Pons (tissue), 1 donor: ENCODE measurements at regions not wholly inside any gene's neighbourhood (a gene's known extent, or its start where the extent isn't known, plus 50 kb on each side); places are given as distances from the start of the nearest gene placed in this dataset.

Source experiments
- DNase-seq: peaks from one replicate; pipeline ENCODE4 v3.0.0-alpha.2; 2016; ENCODE audit warnings: low spot score

- DNase-seq: no peak
Observed at GRCh38 chr2:2694746-2695145, 363.7 kb upstream of the MYT1L start.

GRCh38 chr2:2692599-2693389 is 361.7 kb upstream of the MYT1L start:
- DNase-seq: no peak

DNA sequence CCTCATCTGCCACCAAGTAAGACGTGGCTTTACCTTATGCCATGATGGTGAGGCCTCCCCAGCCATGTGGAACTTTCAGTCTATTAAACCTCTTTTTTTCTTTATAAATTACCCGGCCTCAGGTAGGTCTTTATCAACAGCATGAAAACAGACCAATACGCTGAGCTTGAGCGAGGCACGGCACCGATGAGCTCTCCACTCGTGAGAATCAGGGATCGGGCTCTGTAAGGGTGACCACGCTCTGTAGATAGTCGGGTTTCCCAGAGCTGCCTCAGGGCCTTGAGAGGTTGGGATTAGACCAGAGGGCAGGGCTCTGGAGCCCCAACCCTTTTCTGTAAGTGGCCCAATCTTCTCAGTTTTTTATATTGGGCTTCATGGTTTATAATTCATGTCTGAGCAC is 360.3 kb upstream of the MYT1L start:
- DNase-seq: no peak

DNA sequence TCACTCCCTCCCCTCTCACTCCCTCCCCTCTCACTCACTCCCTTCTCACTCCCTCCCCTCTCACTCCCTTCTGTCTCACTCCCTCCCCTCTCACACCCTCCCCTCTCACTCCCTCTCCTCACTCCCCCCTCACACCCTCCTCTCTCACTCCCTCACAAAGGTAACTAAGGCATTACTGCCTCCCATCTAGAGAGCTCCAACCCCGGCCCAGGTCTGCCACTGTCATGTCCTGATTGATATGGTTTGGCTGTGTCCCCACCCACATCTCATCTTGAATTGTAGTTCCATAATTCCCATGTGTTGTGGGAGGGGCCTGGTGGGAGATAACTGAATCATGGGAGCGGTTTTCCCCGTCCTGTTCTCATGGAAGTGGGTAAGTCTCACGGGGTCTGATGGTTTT is 359.9 kb upstream of the MYT1L start:
- DNase-seq: no peak

GRCh38 chr2:2689306-2689705 is 358.2 kb upstream of the MYT1L start:
- DNase-seq: no peak

DNA sequence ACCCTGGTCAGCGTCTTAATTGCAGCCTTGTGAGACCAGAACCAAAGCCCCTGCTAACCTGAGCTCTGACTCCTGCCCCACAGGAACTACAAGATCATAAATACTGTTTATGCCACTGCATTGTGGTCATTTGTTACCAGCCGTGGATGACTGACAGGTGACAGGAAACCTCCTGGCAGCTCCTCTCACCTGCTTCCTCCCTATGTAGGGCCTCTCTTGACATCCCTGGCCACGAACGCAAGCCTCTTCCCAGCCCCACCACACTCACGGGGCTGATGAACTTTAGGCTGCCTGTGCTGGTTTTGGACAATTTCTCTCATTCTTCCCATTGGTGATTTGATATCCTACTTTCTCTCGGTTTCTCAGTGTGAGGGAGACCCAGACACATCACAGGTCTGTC is 357.2 kb upstream of the MYT1L start:
- no peak for DNase-seq

DNA sequence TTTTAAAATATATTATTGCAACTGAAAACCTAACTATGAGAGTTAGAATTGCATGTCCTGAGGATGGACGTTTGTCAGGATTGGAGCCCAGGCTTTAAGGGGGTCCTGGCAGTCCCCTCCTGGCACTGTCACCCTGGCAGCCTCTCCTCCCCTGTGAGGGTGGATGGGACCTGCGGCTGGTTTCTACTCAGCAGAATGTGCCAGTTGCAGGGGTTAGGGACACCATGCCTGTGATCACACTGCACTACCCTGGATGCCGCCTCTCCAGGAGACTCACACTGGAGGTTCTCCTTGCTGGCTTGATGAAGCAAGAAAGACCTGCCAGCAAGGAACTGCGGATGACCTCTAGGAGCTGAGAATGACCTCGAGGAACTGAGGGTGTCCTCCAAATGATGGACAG is 356.7 kb upstream of the MYT1L start:
- DNase-seq: no peak

GRCh38 chr2:2686222-2686621 is 355.1 kb upstream of the MYT1L start:
- DNase-seq: no peak

DNA sequence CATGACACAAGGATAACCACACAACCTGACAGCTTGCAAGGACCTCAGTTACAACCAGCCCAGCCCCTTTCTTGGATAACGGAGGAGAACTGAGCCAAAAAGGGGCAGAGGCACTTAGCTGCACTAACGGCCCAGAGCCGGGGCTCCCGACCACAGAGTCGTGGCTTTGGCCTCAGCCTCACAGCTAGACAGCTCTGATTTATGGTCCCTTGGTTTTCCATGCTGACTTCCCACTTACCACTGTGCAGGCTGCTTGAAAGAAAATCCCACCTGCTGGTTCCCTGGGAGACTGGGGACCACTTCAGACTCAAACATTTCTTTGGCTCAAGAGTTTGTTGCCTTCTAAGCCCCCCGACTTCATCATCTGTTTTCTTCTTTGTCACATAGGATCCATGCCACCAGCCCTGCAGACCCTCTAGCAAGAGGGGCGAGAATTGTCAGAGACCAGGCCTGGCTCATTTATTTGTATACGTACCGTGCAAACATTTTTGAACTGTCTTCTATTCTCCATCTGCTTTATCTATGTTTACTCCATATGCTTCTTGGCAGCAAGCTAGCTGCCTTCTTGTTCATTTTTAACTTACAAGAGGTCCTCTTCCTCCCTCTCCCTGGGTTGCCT is 352.6 kb upstream of the MYT1L start:
- DNase-seq: no peak

GRCh38 chr2:2682700-2683342 is 351.7 kb upstream of the MYT1L start:
- no peak for DNase-seq

DNA sequence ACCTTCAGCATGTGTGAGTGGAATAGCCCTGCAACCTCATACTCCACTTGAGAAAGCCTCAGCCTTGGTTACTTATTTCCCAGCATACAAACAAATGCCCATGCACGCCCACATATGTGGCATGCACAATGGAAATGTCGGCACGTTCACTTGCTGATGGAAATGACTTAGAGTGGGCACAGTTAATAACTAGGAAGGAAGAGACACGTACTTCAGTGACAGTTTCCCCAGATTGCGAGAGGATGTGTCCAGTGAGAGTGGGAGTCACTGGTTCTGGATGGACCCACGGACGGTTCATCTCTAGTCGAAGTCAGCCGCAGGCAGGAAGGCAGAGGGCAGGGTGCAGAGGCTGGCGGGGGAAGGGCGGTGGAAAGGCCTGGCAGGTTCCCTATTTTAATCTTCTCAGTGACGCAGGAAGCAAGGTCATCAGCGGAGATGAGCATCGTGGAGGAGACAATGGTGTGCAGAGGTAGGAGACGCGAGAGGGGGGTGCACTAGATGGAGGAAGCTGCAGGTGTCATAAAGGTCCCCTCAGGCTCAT is 350.7 kb upstream of the MYT1L start:
- DNase-seq: no peak

DNA sequence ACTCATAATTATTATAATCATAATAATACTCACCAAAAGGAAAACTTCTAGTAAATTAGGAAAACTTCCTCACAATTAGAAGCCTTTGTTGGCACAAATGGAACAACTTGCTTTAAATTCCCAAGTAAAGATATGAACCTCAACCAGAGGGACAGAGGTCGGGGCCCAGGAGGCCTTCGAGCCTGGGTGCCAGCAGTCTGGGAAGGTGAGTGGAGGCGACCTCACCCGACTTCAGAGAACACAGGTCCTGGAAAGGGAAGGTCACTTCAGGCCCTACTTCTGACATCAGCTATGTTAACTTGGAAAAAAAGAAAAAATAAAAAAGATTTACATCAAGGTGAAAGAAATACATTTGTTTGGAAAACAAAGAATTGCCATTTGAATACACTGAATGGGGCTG is 350.0 kb upstream of the MYT1L start:
- DNase-seq: no peak

GRCh38 chr2:2674831-2675230 is 343.8 kb upstream of the MYT1L start:
- no peak for DNase-seq

- DNase-seq: no peak
Observed at GRCh38 chr2:2673406-2673805, 342.3 kb upstream of the MYT1L start.

DNA sequence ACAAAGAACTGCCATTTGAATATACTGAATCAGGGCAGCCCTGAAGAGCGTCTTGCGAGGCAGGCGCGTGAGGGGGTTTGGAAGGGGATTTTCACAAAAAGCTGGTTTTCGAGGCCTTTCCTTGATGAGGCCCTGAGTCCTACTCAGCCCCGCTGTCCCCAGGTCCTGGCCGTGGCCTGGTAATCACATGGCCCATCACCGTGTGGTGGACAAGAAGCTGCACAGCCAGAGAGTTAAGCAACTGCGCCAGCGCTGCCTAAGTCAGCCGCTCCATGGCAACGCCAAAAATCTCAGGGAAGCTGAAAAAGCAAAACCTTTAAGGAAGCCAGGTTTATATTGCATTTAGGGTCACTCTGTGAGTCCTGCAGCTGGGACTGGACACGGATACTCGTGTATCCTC is 341.2 kb upstream of the MYT1L start:
- DNase-seq: no peak

DNA sequence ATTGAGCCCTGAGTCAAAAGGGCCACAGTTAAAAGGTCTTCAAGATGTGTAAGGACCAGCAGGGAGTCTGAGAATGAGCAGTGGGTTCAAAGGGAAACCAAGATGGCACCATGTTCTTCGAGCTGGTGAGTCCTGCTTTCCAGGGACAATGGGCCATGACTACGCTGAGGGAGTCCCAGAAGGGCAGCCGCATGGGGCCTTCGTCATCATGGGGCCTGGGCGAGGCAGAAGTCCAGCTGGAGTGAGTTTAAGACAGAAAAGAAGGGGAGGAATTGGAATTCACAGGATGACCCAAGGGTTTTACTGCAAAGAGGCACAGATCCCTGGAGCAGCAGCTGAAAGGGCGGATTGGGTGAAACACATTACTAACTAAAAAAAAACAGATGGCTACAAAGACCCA is 340.8 kb upstream of the MYT1L start:
- no peak for DNase-seq

DNA sequence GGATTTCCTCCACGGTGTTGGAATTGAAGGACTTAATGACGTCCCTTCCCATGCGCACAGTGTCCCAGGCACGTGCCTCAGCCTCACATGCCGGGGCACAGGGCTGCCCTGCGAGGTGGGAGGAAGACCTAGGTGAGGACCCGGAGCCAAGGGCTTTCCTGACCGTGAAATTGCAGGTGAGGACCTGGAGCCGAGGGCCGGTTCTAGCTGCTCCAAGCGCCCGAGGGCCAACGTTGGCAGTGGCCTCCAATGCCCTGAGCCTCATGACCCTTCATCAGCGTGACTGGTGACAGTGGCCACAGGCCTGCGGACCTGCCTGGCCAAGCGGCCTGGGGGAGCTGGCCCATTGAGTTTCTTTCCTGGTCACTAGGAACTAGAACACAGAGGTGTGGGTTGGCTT is 338.2 kb upstream of the MYT1L start:
- no peak for DNase-seq

DNA sequence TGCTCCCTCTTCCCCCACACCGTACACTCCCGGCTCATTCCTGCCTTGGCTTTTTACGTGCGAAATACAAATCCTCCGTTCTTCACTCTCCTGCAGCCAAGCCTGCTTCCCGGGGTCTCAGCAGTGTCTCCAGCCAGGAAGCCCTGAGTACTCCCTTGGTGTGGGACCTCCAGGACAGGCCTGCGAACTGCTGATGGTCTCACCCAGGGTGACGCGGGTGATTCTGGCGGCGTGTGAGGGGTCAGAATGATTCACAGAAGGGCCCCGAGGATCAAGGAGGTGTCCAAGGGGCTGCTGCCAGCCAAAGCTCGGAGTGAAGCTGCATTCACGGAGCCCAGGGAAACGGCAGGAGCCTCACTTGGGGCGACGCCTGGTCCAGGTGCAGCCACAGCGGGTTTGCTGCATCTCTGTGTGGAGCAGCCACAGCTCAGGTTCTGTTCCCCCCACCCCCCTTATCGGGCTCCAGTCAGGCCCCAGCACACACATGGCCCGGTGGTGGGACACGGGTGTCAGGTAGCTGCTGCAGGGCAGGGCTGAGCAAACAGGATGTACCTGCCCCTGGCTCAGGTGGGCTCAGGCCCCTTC is 337.7 kb upstream of the MYT1L start:
- DNase-seq: no peak

GRCh38 chr2:2667690-2668089 is 336.6 kb upstream of the MYT1L start:
- DNase-seq: no peak

- no peak for DNase-seq
Observed at GRCh38 chr2:2665834-2666133, 334.7 kb upstream of the MYT1L start.

- no peak for DNase-seq
Observed at GRCh38 chr2:2664989-2665833, 334.1 kb upstream of the MYT1L start.

- DNase-seq: no peak
Observed at GRCh38 chr2:2663401-2664036, 332.4 kb upstream of the MYT1L start.
